IMR-90 (cell line): ENCODE measurements at regions not wholly inside any gene's neighbourhood (a gene's known extent, or its start where the extent isn't known, plus 50 kb on each side); places are given as distances from the start of the nearest gene placed in this dataset.

ENCODE experiments used
- ATAC-seq: fragments of 200-7000 bp; cut with Tn5 transposase; 2 replicates; pipeline ENCODE4 v1.9.1; 2020; ENCODE audit warnings: low read depth, mild to moderate bottlenecking, moderate library complexity
- BruUV-seq: library from RNA; stranded (reverse); fragments of 400-500 nt; replicated peaks from 2 replicates; lab custom pipeline; 2021; lab: Mats Ljungman, UMichigan
- CTCF ChIA-PET: fragments of 300-600 bp; formaldehyde crosslinking; extraction: SDS; loops from one replicate; lab custom pipeline; 2021; ENCODE audit warnings: antibody characterized with exemption; lab: Yijun Ruan, JAX
- POLR2A ChIA-PET: fragments of 300-600 bp; sonication (Branson Sonifier 250); formaldehyde crosslinking; loops from one replicate; lab custom pipeline; 2022; ENCODE audit warnings: antibody characterized with exemption; ENCODE audit not compliant: unreplicated experiment; lab: Charles Lee
- DNase-seq: peaks from one replicate; pipeline ENCODE4 v3.0.0; 2013
- H2AFZ ChIP-seq: replicated peaks from 2 replicates; pipeline ENCODE3; 2013; ENCODE audit warnings: low read length, mild to moderate bottlenecking; ENCODE audit not compliant: poor library complexity
- H2AK5ac ChIP-seq: 2 replicates; pipeline ENCODE4 v1.6.1; 2013; ENCODE audit warnings: low read depth, low read length, inconsistent platforms
- H2AK9ac ChIP-seq: replicated peaks from 2 replicates; pipeline ENCODE3; 2013; ENCODE audit warnings: mild to moderate bottlenecking, low read depth, low read length, moderate library complexity; ENCODE audit not compliant: poor library complexity
- H2BK120ac ChIP-seq: 2 replicates; pipeline ENCODE4 v1.6.1; 2013; ENCODE audit warnings: low read depth, low read length, inconsistent platforms
- H2BK15ac ChIP-seq: 3 replicates; pipeline ENCODE4 v1.6.1; 2013; ENCODE audit warnings: low read depth, low read length, inconsistent platforms
- H2BK20ac ChIP-seq: 2 replicates; pipeline ENCODE4 v1.6.1; 2013; ENCODE audit warnings: low read depth, mild to moderate bottlenecking, inconsistent platforms, low read length, moderate library complexity
- H2BK5ac ChIP-seq: 2 replicates; pipeline ENCODE4 v1.6.1; 2013; ENCODE audit warnings: mild to moderate bottlenecking, low read depth, low read length, inconsistent platforms; ENCODE audit not compliant: poor library complexity, severe bottlenecking
- H3K14ac ChIP-seq: replicated peaks from 2 replicates; pipeline ENCODE4 v1.6.1; 2013; ENCODE audit warnings: low read depth, low read length, inconsistent platforms
- H3K18ac ChIP-seq: 2 replicates; pipeline ENCODE4 v1.6.1; 2013; ENCODE audit warnings: low read depth, low read length, control low read depth
- H3K23ac ChIP-seq: 2 replicates; pipeline ENCODE4 v1.6.1; 2013; ENCODE audit warnings: low read depth, low read length, inconsistent platforms
- H3K27ac ChIP-seq: 2 replicates; pipeline ENCODE4 v1.5.1; 2013; ENCODE audit warnings: mild to moderate bottlenecking, control low read depth, low read length; ENCODE audit not compliant: insufficient read depth
- H3K27me3 ChIP-seq: 2 replicates; pipeline ENCODE4 v1.6.1; 2013; ENCODE audit warnings: low read length; ENCODE audit not compliant: control insufficient read depth, insufficient read depth
- H3K36me3 ChIP-seq: 2 replicates; pipeline ENCODE4 v1.6.1; 2013; ENCODE audit warnings: low read length, mixed read lengths; ENCODE audit not compliant: control insufficient read depth, insufficient read depth
- H3K4ac ChIP-seq: 2 replicates; pipeline ENCODE4 v1.6.1; 2013; ENCODE audit warnings: low read depth, low read length, inconsistent platforms
- H3K4me1 ChIP-seq: 2 replicates; pipeline ENCODE4 v1.6.1; 2013; ENCODE audit warnings: low read length, mixed read lengths; ENCODE audit not compliant: control insufficient read depth, insufficient read depth
- H3K4me2 ChIP-seq: 2 replicates; pipeline ENCODE4 v1.6.1; 2013; ENCODE audit warnings: low read depth, mild to moderate bottlenecking, control low read depth, low read length, moderate library complexity
- H3K4me3 ChIP-seq: 2 replicates; pipeline ENCODE4 v1.5.1; 2013; ENCODE audit warnings: low read depth, mild to moderate bottlenecking, control low read depth, low read length, moderate library complexity; ENCODE audit not compliant: insufficient read depth
- H3K56ac ChIP-seq: 2 replicates; pipeline ENCODE4 v1.6.1; 2013; ENCODE audit warnings: low read length, inconsistent platforms; ENCODE audit not compliant: insufficient read depth; ENCODE audit errors: extremely low read depth
- H3K79me1 ChIP-seq, 2 experiments: 2 replicates each; pipeline ENCODE4 v1.6.1; 2013; ENCODE audit warnings: low read length in 2 of 2, inconsistent platforms in 1 of 2, low read depth in 1 of 2
- H3K9ac ChIP-seq: 2 replicates; pipeline ENCODE4 v1.6.1; 2013; ENCODE audit warnings: low read depth, low read length, control low read depth
- H3K9me1 ChIP-seq: 2 replicates; pipeline ENCODE4 v1.6.1; 2013; ENCODE audit warnings: low read length, inconsistent platforms; ENCODE audit not compliant: insufficient read depth
- H3K9me3 ChIP-seq: 2 replicates; pipeline ENCODE4 v1.6.1; 2013; ENCODE audit warnings: low read length; ENCODE audit not compliant: control insufficient read depth, insufficient read depth
- H4K20me1 ChIP-seq: 2 replicates; pipeline ENCODE4 v1.6.1; 2013; ENCODE audit warnings: low read length, inconsistent platforms; ENCODE audit not compliant: insufficient read depth
- H4K5ac ChIP-seq: 2 replicates; pipeline ENCODE4 v1.6.1; 2013; ENCODE audit warnings: mild to moderate bottlenecking, low read depth, low read length, control low read depth
- H4K8ac ChIP-seq, 2 experiments: 2 replicates each; pipeline ENCODE4 v1.6.1; 2013; ENCODE audit warnings: low read depth in 2 of 2, low read length in 2 of 2, control low read depth in 1 of 2, inconsistent platforms in 1 of 2
- H4K91ac ChIP-seq: 2 replicates; pipeline ENCODE4 v1.6.1; 2013; ENCODE audit warnings: low read depth, low read length, inconsistent platforms; ENCODE audit not compliant: insufficient read depth
- FOS ChIP-seq: fragments of 150-350 bp; IDR thresholded peaks from 2 replicates; pipeline ENCODE4 v1.6.1; 2016; ENCODE audit warnings: low read depth, low read length
- MAFK ChIP-seq: IDR thresholded peaks from 2 replicates; pipeline ENCODE4 v1.6.1; 2012; ENCODE audit warnings: low read depth, low read length, improper control_type of control experiment
- MXI1 ChIP-seq: IDR thresholded peaks from 2 replicates; pipeline ENCODE4 v1.6.1; 2012; ENCODE audit warnings: low read depth, mild to moderate bottlenecking, low read length, moderate library complexity, borderline replicate concordance
- RAD21 ChIP-seq: IDR thresholded peaks from 2 replicates; pipeline ENCODE4 v1.6.1; 2012; ENCODE audit warnings: low read length, improper control_type of control experiment
- RFX5 ChIP-seq: IDR thresholded peaks from 2 replicates; pipeline ENCODE4 v1.8.0; 2012; ENCODE audit warnings: low read depth, mild to moderate bottlenecking, low read length, moderate library complexity
- SMC3 ChIP-seq: fragments of 150-350 bp; IDR thresholded peaks from 2 replicates; pipeline ENCODE4 v1.6.1; 2016; ENCODE audit warnings: low read depth, mild to moderate bottlenecking, antibody characterized with exemption, low read length, moderate library complexity
- dilution Hi-C: fragments of 300-500 bp; cut with HindIII; formaldehyde crosslinking; loops from one replicate; pipeline ENCODE4 v1.14.3; 2018; ENCODE audit warnings: low sequenced_read_pairs; ENCODE audit not compliant: unreplicated experiment
- in situ Hi-C: fragments of 300-500 bp; cut with MboI; formaldehyde crosslinking; loops from 3 replicates; pipeline ENCODE4 v1.14.3; 2019; ENCODE audit warnings: low sequenced_read_pairs, inconsistent platforms, mixed read lengths
- intact Hi-C: fragments of 100-400 bp; cut with micrococcal nuclease; formaldehyde crosslinking; loops from 2 replicates; pipeline ENCODE4 v1.10.0; 2022
- TF ChIP-seq, protein P1 (sequence below): conservative IDR thresholded peaks from 2 replicates; pipeline ENCODE4 v1.5.1; 2012; ENCODE audit warnings: mild to moderate bottlenecking, low read depth, low read length, improper control_type of control experiment

DNA sequence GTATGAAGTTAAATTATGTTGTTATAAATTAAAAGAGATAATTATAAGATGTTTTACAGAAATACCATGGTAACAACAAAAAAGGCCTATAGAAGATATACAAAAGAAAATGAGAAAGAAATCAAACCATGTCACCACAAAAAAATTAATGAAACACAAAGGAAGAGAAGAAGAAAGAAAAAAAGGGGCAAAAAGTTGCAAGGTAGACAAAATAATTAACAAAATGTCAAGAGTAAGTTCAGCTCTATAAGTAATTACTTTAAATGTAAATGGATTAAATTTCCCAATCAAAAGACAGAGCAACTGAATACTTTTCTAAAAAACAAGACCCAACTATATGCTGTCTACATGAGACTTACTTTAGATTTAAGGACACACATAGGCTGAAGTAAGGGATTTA is 378.4 kb upstream of the FSHR start:
- no TSS peak for BruUV-seq
- dilution Hi-C loops: no loop called here
- Histone ChIP-seq H3K14ac (no peak overlapping the region), H4K91ac (no peak overlapping the region), H4K20me1 (no peaks in the 10 kb centered on the region), H3K9me1 (no peaks in the 10 kb centered on the region), H3K9ac (no peak overlapping the region), H4K5ac (no peak overlapping the region), H3K4ac (no peak overlapping the region), H2AK9ac (no peak overlapping the region), H3K9me3 (peaks cover 15% of the 10 kb centered on the region), H3K4me2 (no peak overlapping the region), H2AK5ac (no peak overlapping the region), H3K36me3 (no peaks in the 10 kb centered on the region), H2BK20ac (no peak overlapping the region), H4K8ac (no peak overlapping the region), H3K27me3 (no peaks in the 10 kb centered on the region), H3K56ac (no peak overlapping the region), H3K18ac (no peak overlapping the region), H3K27ac (no peak overlapping the region), H3K79me1 (no peaks in the 10 kb centered on the region), H3K23ac (no peak overlapping the region), H2BK15ac (no peak overlapping the region), H3K4me1 (no peaks in the 10 kb centered on the region), H2BK120ac (no peak overlapping the region), H3K4me3 (no peak overlapping the region), H2AFZ (no peak overlapping the region), H2BK5ac (no peak overlapping the region)
- ATAC-seq (no peak), DNase-seq (no peak)
- ChIA-PET CTCF (no interaction called here), POLR2A (no interaction called here)
- intact Hi-C loops: no loop called here
- in situ Hi-C loops: no loop called here
- TF ChIP-seq RAD21 (no peak), SMC3 (no peak), FOS (no peak), RFX5 (no peak), MAFK (0 out of 2 replicates have a peak, but pooled peaks have one; percentile 9), MXI1 (no peak)
- TF ChIP-seq, protein P1, sequence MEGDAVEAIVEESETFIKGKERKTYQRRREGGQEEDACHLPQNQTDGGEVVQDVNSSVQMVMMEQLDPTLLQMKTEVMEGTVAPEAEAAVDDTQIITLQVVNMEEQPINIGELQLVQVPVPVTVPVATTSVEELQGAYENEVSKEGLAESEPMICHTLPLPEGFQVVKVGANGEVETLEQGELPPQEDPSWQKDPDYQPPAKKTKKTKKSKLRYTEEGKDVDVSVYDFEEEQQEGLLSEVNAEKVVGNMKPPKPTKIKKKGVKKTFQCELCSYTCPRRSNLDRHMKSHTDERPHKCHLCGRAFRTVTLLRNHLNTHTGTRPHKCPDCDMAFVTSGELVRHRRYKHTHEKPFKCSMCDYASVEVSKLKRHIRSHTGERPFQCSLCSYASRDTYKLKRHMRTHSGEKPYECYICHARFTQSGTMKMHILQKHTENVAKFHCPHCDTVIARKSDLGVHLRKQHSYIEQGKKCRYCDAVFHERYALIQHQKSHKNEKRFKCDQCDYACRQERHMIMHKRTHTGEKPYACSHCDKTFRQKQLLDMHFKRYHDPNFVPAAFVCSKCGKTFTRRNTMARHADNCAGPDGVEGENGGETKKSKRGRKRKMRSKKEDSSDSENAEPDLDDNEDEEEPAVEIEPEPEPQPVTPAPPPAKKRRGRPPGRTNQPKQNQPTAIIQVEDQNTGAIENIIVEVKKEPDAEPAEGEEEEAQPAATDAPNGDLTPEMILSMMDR: no peak
